HCT116 (cell line): ENCODE measurements at regions not wholly inside any gene's neighbourhood (a gene's known extent, or its start where the extent isn't known, plus 50 kb on each side); places are given as distances from the start of the nearest gene placed in this dataset.

Experiments
- ATAC-seq: fragments of 200-7000 bp; cut with Tn5 transposase; 2 replicates; pipeline ENCODE4 v1.9.1; 2020; ENCODE audit warnings: mild to moderate bottlenecking, moderate library complexity
- BruUV-seq: library from RNA; stranded (reverse); fragments of 400-500 nt; replicated peaks from 2 replicates; lab custom pipeline; 2021; lab: Mats Ljungman, UMichigan
- CTCF ChIA-PET: fragments of 300-600 bp; sonication (Branson Sonifier 250); formaldehyde crosslinking; loops from one replicate; lab custom pipeline; 2021; ENCODE audit warnings: antibody characterized with exemption; lab: Charles Lee
- POLR2A ChIA-PET: fragments of 300-600, 350-600 bp; sonication (Branson Sonifier 250); formaldehyde crosslinking; loops from one replicate; lab custom pipeline; 2021; ENCODE audit warnings: antibody characterized with exemption; lab: Charles Lee
- RAD21 ChIA-PET, 2 experiments: fragments of 300-600 bp; sonication (Branson Sonifier 250); formaldehyde crosslinking; loops; one replicate each; lab custom pipeline; 2023; ENCODE audit warnings: low total read pairs in 2 of 2; ENCODE audit not compliant: uncharacterized antibody in 2 of 2, unreplicated experiment in 2 of 2, low non-redundant PET in 1 of 2; lab: Charles Lee
- DNase-seq: peaks from one replicate; pipeline ENCODE4 v3.0.0-alpha.2; 2010; ENCODE audit warnings: low read depth, low spot score
- H2AFZ ChIP-seq: fragments of 200-600 bp; shearing (Covaris generic), sonication (generic); 2 replicates; pipeline ENCODE4 v1.6.1; 2017; ENCODE audit warnings: low read depth, mixed run types, mixed read lengths, antibody characterized with exemption, low read length; ENCODE audit not compliant: poor library complexity, severe bottlenecking
- H3K27ac ChIP-seq: 2 replicates; pipeline ENCODE4 v1.5.1; 2012; ENCODE audit warnings: low read depth, low read length
- H3K27me3 ChIP-seq: fragments of 200-600 bp; sonication (generic); 2 replicates; pipeline ENCODE4 v1.6.1; 2016; ENCODE audit warnings: mixed run types, low read length, mixed read lengths; ENCODE audit not compliant: insufficient read depth
- H3K36me3 ChIP-seq, 2 experiments: fragments of 200-500 bp in 1 of 2; fragments of 200-600 bp in 1 of 2; sonication (Bioruptor generic) in 1 of 2; sonication (generic) in 1 of 2; 2 replicates each; pipeline versions ENCODE4 v1.5.1 to v1.6.1; 2014 to 2016; ENCODE audit warnings: low read length in 2 of 2, inconsistent platforms in 1 of 2, mixed read lengths in 1 of 2, mixed run types in 1 of 2; ENCODE audit not compliant: insufficient read depth in 2 of 2, control insufficient read depth in 1 of 2
- H3K4me1 ChIP-seq, 2 experiments: fragments of 200-600 bp in 1 of 2; sonication (generic) in 1 of 2; 2 replicates each; pipeline versions ENCODE4 v1.5.1 to v1.6.1; 2012 to 2017; ENCODE audit warnings: low read length in 2 of 2, inconsistent platforms in 1 of 2, mild to moderate bottlenecking in 1 of 2, mixed read lengths in 1 of 2, mixed run types in 1 of 2, moderate library complexity in 1 of 2; ENCODE audit not compliant: insufficient read depth in 2 of 2, control insufficient read depth in 1 of 2
- H3K4me2 ChIP-seq: fragments of 200-600 bp; sonication (generic); 2 replicates; pipeline ENCODE4 v1.6.1; 2017; ENCODE audit warnings: mixed run types, low read length, mixed read lengths
- H3K4me3 ChIP-seq, 2 experiments: fragments of 200-600 bp in 1 of 2; sonication (generic) in 1 of 2; replicated peaks in 1 of 2; 2 replicates each; pipeline ENCODE4 v1.5.1; 2011 to 2016; ENCODE audit warnings: low read length in 2 of 2, control low read depth in 1 of 2, low read depth in 1 of 2, mild to moderate bottlenecking in 1 of 2, mixed read lengths in 1 of 2, mixed run types in 1 of 2
- H3K79me2 ChIP-seq: fragments of 200-600 bp; sonication (generic); 2 replicates; pipeline ENCODE4 v1.6.1; 2017; ENCODE audit warnings: mild to moderate bottlenecking, mixed run types, low read length, moderate library complexity, mixed read lengths; ENCODE audit not compliant: insufficient read depth
- H3K9ac ChIP-seq: fragments of 200-600 bp; sonication (generic); 2 replicates; pipeline ENCODE4 v1.6.1; 2016; ENCODE audit warnings: low read length, mixed read lengths
- H3K9me2 ChIP-seq: fragments of 200-600 bp; sonication (generic), shearing (Covaris generic); 2 replicates; pipeline ENCODE4 v1.6.1; 2017; ENCODE audit warnings: mixed run types, mild to moderate bottlenecking, moderate library complexity; ENCODE audit not compliant: insufficient read depth
- H3K9me3 ChIP-seq, 2 experiments: fragments of 200-500 bp in 1 of 2; fragments of 200-600 bp in 1 of 2; sonication (Bioruptor generic) in 1 of 2; sonication (generic) in 1 of 2; 2 replicates each; pipeline ENCODE4 v1.6.1; 2014 to 2017; ENCODE audit warnings: low read length in 2 of 2, mixed read lengths in 2 of 2, inconsistent platforms in 1 of 2, low read depth in 1 of 2, mild to moderate bottlenecking in 1 of 2, mixed run types in 1 of 2, moderate library complexity in 1 of 2; ENCODE audit not compliant: control insufficient read depth in 1 of 2, insufficient read depth in 1 of 2
- H4K20me1 ChIP-seq: fragments of 200-600 bp; sonication (generic), shearing (Covaris generic); 2 replicates; pipeline ENCODE4 v1.6.1; 2017; ENCODE audit warnings: mixed run types, mild to moderate bottlenecking, moderate library complexity; ENCODE audit not compliant: insufficient read depth
- POLR2AphosphoS5 ChIP-seq: IDR thresholded peaks from 2 replicates; pipeline ENCODE4 v1.6.1; 2011; ENCODE audit warnings: mild to moderate bottlenecking, low read depth, low read length, moderate library complexity
- RAD21 ChIP-seq: IDR thresholded peaks from 2 replicates; pipeline ENCODE4 v1.6.1; 2012; ENCODE audit warnings: low read depth, mild to moderate bottlenecking
- REST ChIP-seq: IDR thresholded peaks from 2 replicates; pipeline ENCODE4 v1.6.1; 2012; ENCODE audit warnings: low read depth
- intact Hi-C: fragments of 100-400 bp; cut with micrococcal nuclease; formaldehyde crosslinking; loops from 2 replicates; pipeline ENCODE4 v1.10.0; 2022
- TF ChIP-seq, protein P1 (sequence below), 3 experiments: fragments of 200-600 bp in 1 of 3; sonication (generic) in 1 of 3; IDR thresholded peaks in 2 of 3; conservative IDR thresholded peaks in 1 of 3; 2 replicates each; pipeline ENCODE4 v1.5.1; 2012 to 2017; ENCODE audit warnings: low read depth in 2 of 3, low read length in 2 of 3, antibody characterized with exemption in 1 of 3, borderline replicate concordance in 1 of 3, control low read depth in 1 of 3, mild to moderate bottlenecking in 1 of 3, mixed read lengths in 1 of 3, mixed run types in 1 of 3, moderate library complexity in 1 of 3; ENCODE audit not compliant: insufficient read depth in 1 of 3

DNA sequence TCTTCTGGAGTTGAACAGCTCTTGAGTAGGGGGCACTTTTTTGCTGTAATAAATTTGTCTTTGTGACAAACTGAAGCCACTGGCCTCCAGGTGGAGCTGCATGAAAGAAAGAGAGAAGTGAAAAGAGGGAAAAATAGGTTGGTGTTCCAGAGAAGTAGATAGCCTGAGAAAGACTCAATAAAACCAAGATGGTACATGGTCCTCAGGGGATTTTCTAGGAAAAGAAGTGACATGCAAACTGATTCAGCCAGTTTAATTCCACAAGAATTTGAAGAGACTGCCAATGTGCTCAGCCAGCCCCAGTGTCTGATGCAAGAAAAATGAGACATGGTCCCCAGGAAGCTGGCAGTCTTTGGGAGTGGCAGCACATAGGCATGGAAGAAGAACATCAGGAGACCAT lies 152.7 kb downstream of the CD47 start:
- Histone ChIP-seq H3K9ac (no peak overlapping the region), H3K4me3 (no peak overlapping the region), H3K4me2 (no peak overlapping the region), H3K4me1 (no peaks in the 10 kb centered on the region), H2AFZ (no peak overlapping the region), H3K9me3 (no peaks in the 10 kb centered on the region; a peak in 1 of 4 replicates), H3K27me3 (no peaks in the 10 kb centered on the region), H3K36me3 (no peaks in the 10 kb centered on the region), H4K20me1 (no peaks in the 10 kb centered on the region), H3K27ac (no peak overlapping the region), H3K79me2 (no peaks in the 10 kb centered on the region), H3K9me2 (no peaks in the 10 kb centered on the region; the same call in 1 of the 2 replicates)
- DNase-seq (peak; percentile 21), ATAC-seq (0 out of 2 replicates have a peak, but pooled peaks have one; percentile 46)
- RAD21 ChIA-PET = interaction anchor here in 1 of 2 experiments (0.7 to 1.4 kb wide), 2 partner anchors 150 to 539 kb away, joined by 3 to 5 read pairs; no protein-coding TSS in a partner anchor
- TF ChIP-seq, protein P1, sequence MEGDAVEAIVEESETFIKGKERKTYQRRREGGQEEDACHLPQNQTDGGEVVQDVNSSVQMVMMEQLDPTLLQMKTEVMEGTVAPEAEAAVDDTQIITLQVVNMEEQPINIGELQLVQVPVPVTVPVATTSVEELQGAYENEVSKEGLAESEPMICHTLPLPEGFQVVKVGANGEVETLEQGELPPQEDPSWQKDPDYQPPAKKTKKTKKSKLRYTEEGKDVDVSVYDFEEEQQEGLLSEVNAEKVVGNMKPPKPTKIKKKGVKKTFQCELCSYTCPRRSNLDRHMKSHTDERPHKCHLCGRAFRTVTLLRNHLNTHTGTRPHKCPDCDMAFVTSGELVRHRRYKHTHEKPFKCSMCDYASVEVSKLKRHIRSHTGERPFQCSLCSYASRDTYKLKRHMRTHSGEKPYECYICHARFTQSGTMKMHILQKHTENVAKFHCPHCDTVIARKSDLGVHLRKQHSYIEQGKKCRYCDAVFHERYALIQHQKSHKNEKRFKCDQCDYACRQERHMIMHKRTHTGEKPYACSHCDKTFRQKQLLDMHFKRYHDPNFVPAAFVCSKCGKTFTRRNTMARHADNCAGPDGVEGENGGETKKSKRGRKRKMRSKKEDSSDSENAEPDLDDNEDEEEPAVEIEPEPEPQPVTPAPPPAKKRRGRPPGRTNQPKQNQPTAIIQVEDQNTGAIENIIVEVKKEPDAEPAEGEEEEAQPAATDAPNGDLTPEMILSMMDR (IDR thresholded peaks at IDR 0.05 in 2 of 3, conservative IDR thresholded peaks at IDR 0.05 in 1 of 3; ENCODE audit: borderline replicate concordance in 1 of 3, insufficient read depth in 1 of 3, low read depth in 2 of 3, low read length in 2 of 3) = peak; percentile 53 to 66 (median 56)
- no peak for TF ChIP-seq REST
- no peak for TF ChIP-seq POLR2AphosphoS5
- peak; percentile 79 for TF ChIP-seq RAD21
- POLR2A ChIA-PET = no interaction called here
- no TSS peak for BruUV-seq
- CTCF ChIA-PET = interaction anchor here (0.7 to 1.8 kb wide), 6 partner anchors 9 to 614 kb away, joined by 3 to 10 read pairs (median 5); no protein-coding TSS in a partner anchor
- intact Hi-C loops = loop anchor here (1.0 to 10.0 kb wide), 3 partner anchors 367 to 535 kb away; no protein-coding TSS in a partner anchor
